ENCODE measurements at regions not wholly inside any gene's neighbourhood (a gene's known extent, or its start where the extent isn't known, plus 50 kb on each side); places are given as distances from the start of the nearest gene placed in this dataset.

DNA sequence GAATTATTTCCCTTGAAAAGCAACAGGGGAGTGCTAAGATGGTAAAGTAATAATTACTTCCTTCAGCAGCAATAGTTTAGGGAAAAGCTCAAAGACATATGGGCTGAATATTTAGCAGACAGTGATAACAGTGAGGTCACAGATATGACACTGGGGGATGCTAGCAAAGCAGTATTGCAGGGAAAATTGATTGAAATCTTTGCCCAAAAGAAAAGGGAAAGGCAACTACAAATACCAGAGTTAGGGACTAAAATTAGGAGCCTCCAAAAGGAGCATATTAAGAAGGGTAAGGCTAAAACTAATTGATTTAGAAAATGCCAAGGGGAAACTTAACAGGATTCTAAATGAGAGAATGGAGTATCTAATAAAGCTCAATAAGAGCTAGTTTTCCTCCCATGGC lies 1191.3 kb upstream of the TENM3 start:
- H3K79me2 ChIP-seq (ENCODE audit: insufficient read depth, low read length), result no peaks in the 10 kb centered on the region
- no peak overlapping the region for H3K9ac ChIP-seq (ENCODE audit: insufficient read depth, low read depth, low read length)
- ATAC-seq (no peak), DNase-seq (ENCODE audit: low spot score) (no peak), FAIRE-seq (no peak)
- no peaks in the 10 kb centered on the region for H3K36me3 ChIP-seq (replicated peaks in 1 of 2; ENCODE audit: control insufficient read depth in 1 of 2, insufficient read depth in 2 of 2, low read length in 2 of 2)
- H2AFZ ChIP-seq (ENCODE audit: low read length), result no peak overlapping the region
- POLR2A ChIA-PET, result no interaction called here
- no peak overlapping the region for H3K27ac ChIP-seq (ENCODE audit: extremely low read length, insufficient read depth, low read length)
- H3K9me3 ChIP-seq (ENCODE audit: low read length), result no peaks in the 10 kb centered on the region
- no peaks in the 10 kb centered on the region for H3K4me1 ChIP-seq (ENCODE audit: insufficient read depth, low read length)
- H4K20me1 ChIP-seq (ENCODE audit: insufficient read depth, low read length), result no peaks in the 10 kb centered on the region
- CTCF ChIA-PET (ENCODE audit: low intra/inter-chr PET ratio, low total read pairs), result no interaction called here
- intact Hi-C loops (cut with micrococcal nuclease; ENCODE audit: unreplicated experiment), result no loop called here
- in situ Hi-C loops (cut with HindIII; ENCODE audit: extremely low pct_ligation_motif_present, low pct_unique_long_range_greater_than_20kb), result no loop called here
- no peak overlapping the region for H3K4me3 ChIP-seq (replicated peaks in 1 of 3; ENCODE audit: insufficient read depth in 1 of 3, low read depth in 2 of 3, low read length in 3 of 3)
- H3K4me2 ChIP-seq (ENCODE audit: low read depth, low read length), result no peak overlapping the region
- BruUV-seq (replicated peaks), result no TSS peak
- H3K27me3 ChIP-seq (ENCODE audit: control insufficient read depth in 1 of 2, insufficient read depth in 2 of 2, low read length in 2 of 2), result no peaks in the 10 kb centered on the region
- TF ChIP-seq ZNF367 (CRISPR knock-in tag; IDR thresholded peaks at IDR 0.05; ENCODE audit: borderline replicate concordance), result no peak
- TF ChIP-seq, protein P1, sequence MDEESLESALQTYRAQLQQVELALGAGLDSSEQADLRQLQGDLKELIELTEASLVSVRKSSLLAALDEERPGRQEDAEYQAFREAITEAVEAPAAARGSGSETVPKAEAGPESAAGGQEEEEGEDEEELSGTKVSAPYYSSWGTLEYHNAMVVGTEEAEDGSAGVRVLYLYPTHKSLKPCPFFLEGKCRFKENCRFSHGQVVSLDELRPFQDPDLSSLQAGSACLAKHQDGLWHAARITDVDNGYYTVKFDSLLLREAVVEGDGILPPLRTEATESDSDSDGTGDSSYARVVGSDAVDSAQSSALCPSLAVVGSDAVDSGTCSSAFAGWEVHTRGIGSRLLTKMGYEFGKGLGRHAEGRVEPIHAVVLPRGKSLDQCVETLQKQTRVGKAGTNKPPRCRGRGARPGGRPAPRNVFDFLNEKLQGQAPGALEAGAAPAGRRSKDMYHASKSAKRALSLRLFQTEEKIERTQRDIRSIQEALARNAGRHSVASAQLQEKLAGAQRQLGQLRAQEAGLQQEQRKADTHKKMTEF (CRISPR knock-in tag; IDR thresholded peaks at IDR 0.05), result no peak
- TF ChIP-seq MAFF (IDR thresholded peaks at IDR 0.05; ENCODE audit: low read depth, low read length), result no peak
- TF ChIP-seq DNMT1 (CRISPR knock-in tag; IDR thresholded peaks at IDR 0.05), result no peak
- no peak for TF ChIP-seq ATF5 (CRISPR knock-in tag; IDR thresholded peaks at IDR 0.05; ENCODE audit: low read depth)
- TF ChIP-seq, protein P2, sequence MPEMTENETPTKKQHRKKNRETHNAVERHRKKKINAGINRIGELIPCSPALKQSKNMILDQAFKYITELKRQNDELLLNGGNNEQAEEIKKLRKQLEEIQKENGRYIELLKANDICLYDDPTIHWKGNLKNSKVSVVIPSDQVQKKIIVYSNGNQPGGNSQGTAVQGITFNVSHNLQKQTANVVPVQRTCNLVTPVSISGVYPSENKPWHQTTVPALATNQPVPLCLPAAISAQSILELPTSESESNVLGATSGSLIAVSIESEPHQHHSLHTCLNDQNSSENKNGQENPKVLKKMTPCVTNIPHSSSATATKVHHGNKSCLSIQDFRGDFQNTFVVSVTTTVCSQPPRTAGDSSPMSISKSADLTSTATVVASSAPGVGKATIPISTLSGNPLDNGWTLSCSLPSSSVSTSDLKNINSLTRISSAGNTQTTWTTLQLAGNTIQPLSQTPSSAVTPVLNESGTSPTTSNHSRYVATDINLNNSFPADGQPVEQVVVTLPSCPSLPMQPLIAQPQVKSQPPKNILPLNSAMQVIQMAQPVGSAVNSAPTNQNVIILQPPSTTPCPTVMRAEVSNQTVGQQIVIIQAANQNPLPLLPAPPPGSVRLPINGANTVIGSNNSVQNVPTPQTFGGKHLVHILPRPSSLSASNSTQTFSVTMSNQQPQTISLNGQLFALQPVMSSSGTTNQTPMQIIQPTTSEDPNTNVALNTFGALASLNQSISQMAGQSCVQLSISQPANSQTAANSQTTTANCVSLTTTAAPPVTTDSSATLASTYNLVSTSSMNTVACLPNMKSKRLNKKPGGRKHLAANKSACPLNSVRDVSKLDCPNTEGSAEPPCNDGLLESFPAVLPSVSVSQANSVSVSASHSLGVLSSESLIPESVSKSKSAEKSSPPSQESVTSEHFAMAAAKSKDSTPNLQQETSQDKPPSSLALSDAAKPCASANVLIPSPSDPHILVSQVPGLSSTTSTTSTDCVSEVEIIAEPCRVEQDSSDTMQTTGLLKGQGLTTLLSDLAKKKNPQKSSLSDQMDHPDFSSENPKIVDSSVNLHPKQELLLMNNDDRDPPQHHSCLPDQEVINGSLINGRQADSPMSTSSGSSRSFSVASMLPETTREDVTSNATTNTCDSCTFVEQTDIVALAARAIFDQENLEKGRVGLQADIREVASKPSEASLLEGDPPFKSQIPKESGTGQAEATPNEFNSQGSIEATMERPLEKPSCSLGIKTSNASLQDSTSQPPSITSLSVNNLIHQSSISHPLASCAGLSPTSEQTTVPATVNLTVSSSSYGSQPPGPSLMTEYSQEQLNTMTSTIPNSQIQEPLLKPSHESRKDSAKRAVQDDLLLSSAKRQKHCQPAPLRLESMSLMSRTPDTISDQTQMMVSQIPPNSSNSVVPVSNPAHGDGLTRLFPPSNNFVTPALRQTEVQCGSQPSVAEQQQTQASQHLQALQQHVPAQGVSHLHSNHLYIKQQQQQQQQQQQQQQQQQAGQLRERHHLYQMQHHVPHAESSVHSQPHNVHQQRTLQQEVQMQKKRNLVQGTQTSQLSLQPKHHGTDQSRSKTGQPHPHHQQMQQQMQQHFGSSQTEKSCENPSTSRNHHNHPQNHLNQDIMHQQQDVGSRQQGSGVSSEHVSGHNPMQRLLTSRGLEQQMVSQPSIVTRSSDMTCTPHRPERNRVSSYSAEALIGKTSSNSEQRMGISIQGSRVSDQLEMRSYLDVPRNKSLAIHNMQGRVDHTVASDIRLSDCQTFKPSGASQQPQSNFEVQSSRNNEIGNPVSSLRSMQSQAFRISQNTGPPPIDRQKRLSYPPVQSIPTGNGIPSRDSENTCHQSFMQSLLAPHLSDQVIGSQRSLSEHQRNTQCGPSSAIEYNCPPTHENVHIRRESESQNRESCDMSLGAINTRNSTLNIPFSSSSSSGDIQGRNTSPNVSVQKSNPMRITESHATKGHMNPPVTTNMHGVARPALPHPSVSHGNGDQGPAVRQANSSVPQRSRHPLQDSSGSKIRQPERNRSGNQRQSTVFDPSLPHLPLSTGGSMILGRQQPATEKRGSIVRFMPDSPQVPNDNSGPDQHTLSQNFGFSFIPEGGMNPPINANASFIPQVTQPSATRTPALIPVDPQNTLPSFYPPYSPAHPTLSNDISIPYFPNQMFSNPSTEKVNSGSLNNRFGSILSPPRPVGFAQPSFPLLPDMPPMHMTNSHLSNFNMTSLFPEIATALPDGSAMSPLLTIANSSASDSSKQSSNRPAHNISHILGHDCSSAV (CRISPR knock-in tag; IDR thresholded peaks at IDR 0.05; ENCODE audit: borderline replicate concordance), result no peak
- no peak for TF ChIP-seq ZNF720 (CRISPR knock-in tag; IDR thresholded peaks at IDR 0.05)
- TF ChIP-seq YEATS2 (CRISPR knock-in tag; IDR thresholded peaks at IDR 0.05; ENCODE audit: borderline replicate concordance), result no peak
- TF ChIP-seq ZNF841 (CRISPR knock-in tag; IDR thresholded peaks at IDR 0.05; ENCODE audit: borderline replicate concordance), result no peak
- no peak for TF ChIP-seq ZNF251 (CRISPR knock-in tag; IDR thresholded peaks at IDR 0.05)
- no peak for TF ChIP-seq NR2F6 (IDR thresholded peaks at IDR 0.05)
- TF ChIP-seq NR2F6 (CRISPR knock-in tag; IDR thresholded peaks at IDR 0.05), result no peak
- TF ChIP-seq POLR2A (IDR thresholded peaks at IDR 0.05; ENCODE audit: insufficient read depth in 1 of 2, low read depth in 2 of 2, low read length in 2 of 2), result no peak

Measured in HepG2 (cell line).